ENCODE measurements at regions not wholly inside any gene's neighbourhood (a gene's known extent, or its start where the extent isn't known, plus 50 kb on each side); places are given as distances from the start of the nearest gene placed in this dataset.
"Not testable (repeated sequence)": the region's sequence is repeated elsewhere in the genome, so short reads cannot be mapped to it uniquely, and the experiment has no call there.

DNA sequence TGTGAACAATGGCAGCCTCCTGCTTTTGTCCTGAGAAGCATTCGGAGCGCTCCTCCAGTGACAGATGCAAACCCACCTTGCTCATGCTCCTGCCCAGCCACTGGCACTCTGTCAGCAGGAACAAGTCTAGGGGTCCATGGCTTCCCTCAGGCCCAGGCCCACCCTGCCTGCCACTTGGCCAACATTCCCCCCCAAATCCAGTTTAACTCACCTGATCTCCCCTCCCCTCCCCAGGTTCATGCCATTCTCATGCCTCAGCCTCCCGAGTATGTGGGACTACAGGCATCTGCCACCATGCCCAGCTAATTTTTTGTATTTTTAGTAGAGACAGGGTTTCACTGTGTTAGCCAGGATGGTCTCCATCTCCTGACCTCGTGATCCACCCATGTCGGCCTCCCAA is 118.9 kb upstream of the TPTE start:
- TF ChIP-seq, protein P1, sequence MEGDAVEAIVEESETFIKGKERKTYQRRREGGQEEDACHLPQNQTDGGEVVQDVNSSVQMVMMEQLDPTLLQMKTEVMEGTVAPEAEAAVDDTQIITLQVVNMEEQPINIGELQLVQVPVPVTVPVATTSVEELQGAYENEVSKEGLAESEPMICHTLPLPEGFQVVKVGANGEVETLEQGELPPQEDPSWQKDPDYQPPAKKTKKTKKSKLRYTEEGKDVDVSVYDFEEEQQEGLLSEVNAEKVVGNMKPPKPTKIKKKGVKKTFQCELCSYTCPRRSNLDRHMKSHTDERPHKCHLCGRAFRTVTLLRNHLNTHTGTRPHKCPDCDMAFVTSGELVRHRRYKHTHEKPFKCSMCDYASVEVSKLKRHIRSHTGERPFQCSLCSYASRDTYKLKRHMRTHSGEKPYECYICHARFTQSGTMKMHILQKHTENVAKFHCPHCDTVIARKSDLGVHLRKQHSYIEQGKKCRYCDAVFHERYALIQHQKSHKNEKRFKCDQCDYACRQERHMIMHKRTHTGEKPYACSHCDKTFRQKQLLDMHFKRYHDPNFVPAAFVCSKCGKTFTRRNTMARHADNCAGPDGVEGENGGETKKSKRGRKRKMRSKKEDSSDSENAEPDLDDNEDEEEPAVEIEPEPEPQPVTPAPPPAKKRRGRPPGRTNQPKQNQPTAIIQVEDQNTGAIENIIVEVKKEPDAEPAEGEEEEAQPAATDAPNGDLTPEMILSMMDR (IDR thresholded peaks at IDR 0.05): not testable (repeated sequence)
- TF ChIP-seq POLR2A (IDR thresholded peaks at IDR 0.05): not testable (repeated sequence)

Measured in body of pancreas (tissue), 4 donors.